ENCODE measurements at regions not wholly inside any gene's neighbourhood (a gene's known extent, or its start where the extent isn't known, plus 50 kb on each side); places are given as distances from the start of the nearest gene placed in this dataset.

- no peak for DNase-seq
These were observed 319.1 kb downstream of the ANXA1 start for GRCh38 chr9:73470766-73471165.

GRCh38 chr9:73474002-73474600 is 322.4 kb downstream of the ANXA1 start:
- no peak for DNase-seq

DNA sequence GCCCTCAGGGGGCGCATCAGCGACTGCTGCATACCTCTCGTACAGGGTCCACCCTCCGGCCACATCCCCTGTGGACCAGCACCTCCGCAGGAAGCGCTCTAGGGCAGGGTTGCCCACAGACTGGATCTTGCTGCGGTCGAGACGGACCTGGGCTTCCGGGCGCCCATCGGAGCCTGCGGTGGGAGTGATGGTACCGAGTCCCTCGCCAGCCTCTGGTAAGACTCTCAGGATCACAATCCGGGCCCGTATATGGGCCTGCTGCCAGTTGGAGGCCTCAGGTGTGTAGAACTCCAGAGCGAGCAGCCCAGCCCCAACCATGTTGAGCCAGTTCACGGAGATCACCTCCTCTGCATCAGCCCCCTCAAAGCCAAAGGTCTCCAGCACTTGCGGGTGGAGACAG is 323.0 kb downstream of the ANXA1 start:
- no peak for DNase-seq

GRCh38 chr9:73494894-73495293 is 343.2 kb downstream of the ANXA1 start:
- DNase-seq, result no peak

- DNase-seq, result no peak
These were observed 346.1 kb downstream of the ANXA1 start for GRCh38 chr9:73497796-73498195.

DNA sequence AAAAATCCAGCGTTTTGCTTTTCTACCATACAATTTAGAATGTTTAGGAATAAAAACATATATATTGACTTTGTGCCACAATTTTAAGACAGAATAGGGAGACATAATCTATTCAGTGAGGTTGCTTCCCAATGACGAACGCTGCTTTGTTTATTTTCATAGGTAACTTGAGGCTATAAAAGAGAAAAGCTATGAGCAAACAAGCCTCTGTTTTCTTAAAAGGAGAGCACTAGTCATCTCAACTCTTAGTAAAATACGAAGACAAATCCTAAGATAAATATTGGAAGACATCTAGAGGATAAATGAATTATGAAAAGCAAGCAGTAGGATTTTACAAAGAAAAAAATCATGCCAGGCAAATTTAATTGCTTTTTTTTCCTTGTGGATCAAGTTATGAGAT is 363.6 kb downstream of the ANXA1 start:
- DNase-seq, result no peak

- DNase-seq, result no peak
These were observed 371.7 kb downstream of the ANXA1 start for GRCh38 chr9:73523391-73523790.

DNA sequence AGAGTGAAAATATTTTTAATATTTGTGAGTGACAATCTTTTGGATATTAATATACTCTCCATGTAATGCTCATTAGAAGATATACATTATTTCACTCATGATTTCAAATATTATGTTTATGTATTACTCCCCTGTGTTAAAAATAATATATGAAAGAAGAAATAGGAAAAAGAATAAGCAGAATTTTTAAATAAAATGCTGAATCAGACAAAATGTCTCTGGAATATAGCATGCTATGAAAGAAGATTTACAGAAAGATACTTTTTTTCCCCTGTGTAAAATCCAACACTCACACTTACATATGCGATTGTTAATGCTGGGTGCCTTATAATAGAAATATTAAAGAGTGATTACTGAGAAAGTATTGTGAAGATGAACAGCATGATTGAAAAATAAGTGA is 373.7 kb downstream of the ANXA1 start:
- no peak for DNase-seq

- DNase-seq, result no peak
These were observed 375.9 kb downstream of the ANXA1 start for GRCh38 chr9:73527521-73527920.

DNA sequence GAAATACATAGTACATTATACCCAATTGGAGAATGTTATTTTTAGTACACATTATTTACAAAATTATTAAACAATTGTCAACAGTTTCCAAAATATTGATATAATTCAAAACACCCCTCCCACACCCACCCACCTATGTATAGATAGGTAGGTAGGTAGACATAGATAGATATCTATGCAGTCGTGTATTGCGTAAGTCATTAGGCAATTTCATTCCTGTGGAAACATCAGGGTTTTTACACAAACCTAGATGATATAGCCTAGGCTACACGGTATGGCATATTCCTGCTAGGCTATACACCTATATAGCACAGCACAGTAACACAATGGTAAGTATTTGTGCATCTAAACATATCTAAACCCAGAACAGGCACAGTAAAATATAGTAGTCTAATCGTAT is 377.3 kb downstream of the ANXA1 start:
- no peak for DNase-seq

- no peak for DNase-seq
These were observed 378.0 kb downstream of the ANXA1 start for GRCh38 chr9:73529666-73530065.

DNA sequence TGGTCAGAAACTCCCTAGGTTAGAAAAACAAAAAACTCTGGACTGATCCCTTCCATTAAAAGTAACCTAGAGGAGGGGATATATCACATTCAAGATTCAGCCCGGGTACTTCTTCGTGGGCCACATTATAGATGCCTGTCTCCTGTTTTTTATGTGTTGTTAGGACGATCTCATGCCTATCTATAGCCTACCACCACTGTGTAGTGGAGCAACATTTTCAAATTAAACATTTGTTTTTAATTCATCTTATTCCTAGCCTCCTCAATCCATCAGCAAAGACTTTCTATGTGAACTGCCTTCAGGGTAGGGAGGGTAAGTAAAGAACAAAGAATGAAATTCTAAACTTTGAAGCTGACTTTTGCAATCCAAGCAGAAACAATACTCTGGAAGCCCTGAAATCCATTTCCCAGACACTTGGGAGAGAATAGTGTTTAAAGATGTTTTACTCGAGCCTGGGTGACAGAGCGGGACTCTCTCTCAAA is 379.4 kb downstream of the ANXA1 start:
- DNase-seq, result no peak

DNA sequence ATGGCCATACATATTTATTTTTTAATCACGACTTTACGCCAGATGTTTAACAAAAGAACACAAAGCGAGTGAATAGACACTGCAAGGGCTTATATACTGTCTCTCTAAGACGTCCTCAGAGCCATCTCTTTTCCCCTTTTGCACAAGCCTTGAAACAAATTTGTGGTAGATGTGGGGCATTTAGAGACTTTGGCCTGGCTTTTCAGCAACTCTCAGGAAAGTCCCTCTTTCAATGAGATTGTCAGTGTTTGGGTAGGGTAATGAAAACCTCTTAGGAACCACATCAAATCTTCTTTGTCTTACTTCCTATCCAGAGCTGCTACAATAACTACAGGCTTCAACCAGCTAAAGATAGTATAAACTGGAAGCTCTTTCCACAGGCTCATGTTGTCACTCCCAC is 380.0 kb downstream of the ANXA1 start:
- DNase-seq, result no peak

- DNase-seq, result no peak
These were observed 381.3 kb downstream of the ANXA1 start for GRCh38 chr9:73532985-73533384.

DNA sequence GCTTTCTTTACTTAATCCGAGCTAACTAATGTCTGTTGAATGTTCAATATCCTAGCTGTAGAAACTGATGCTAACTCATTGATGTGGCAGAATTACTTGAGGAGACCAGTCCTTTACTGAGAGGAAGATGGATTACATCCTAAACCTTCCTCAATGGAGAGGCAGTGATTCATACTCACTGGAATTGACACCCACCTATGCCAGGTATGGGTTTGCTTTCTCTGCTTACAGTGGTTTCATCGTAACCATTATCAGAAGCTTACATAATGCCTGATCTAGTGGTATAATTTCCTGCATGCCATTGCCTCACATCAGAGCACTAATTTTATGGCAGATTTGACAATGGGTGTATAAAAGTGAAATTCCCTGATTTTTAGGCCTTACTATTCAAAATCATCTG is 384.7 kb downstream of the ANXA1 start:
- DNase-seq, result no peak

DNA sequence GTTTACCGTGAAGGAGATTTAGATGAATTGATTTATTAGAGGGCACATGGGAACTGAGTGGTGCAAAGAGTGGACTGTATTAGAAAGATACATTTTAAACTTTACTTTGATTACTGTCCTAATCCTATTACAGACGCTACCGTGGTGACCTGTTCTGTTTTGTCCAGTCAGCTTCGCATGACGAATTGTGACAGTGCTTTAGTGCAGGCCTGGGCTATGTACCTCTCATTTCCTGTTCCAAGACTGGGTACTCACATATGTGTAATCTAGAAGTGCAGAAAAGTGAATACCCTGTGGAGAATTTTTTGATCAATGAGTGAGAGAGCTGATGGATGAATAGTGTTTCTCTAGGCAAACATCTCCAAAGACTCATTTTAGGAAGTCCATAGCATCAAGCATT is 385.9 kb downstream of the ANXA1 start:
- no peak for DNase-seq

GRCh38 chr9:73539881-73540390 is 388.3 kb downstream of the ANXA1 start:
- DNase-seq, result no peak

- no peak for DNase-seq
These were observed 390.3 kb downstream of the ANXA1 start for GRCh38 chr9:73541923-73542322.

- no peak for DNase-seq
These were observed 392.1 kb downstream of the ANXA1 start for GRCh38 chr9:73543727-73544126.

DNA sequence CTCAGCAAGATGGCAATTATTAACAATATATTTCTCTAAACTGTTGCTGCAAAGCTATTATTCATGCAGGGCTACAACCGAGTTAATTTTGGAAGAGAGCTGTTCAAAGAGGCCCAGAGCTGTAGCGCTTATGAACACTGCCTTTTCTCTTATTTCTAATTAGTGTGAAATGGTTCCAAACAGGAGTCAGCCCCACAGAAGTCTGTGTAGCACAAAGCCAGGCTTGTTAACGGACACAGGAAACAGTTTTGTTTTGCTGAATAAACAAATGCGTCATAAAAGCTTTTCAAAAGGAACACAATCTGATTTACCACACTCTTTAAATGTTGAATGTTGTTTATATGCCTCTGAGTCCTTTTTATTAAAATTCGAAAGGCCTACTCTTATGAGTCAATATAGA is 396.5 kb downstream of the ANXA1 start:
- no peak for DNase-seq

DNA sequence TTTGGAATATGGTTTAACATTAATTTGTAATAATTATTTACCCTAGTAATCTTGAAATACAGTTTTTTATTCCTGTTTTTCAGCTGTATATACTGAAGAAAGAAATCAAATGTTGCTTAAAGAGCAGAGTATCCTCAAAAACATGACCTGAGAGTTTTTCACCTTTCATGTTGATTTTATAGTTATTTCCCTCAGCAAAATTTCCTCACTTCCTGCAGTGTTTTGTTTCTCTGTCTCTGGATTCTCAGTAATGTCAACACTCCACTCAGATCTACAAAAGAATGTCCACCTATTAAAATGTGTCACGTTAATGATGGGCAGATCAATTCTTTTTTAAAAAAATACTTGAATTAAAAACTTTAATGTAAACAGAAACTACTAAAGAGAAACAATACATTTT is 398.3 kb downstream of the ANXA1 start:
- DNase-seq, result no peak

GRCh38 chr9:73553295-73553694 is 401.6 kb downstream of the ANXA1 start:
- DNase-seq, result no peak

- no peak for DNase-seq
These were observed 406.8 kb downstream of the ANXA1 start for GRCh38 chr9:73558471-73558870.

- no peak for DNase-seq
These were observed 413.4 kb downstream of the ANXA1 start for GRCh38 chr9:73565026-73565425.

GRCh38 chr9:73565833-73566465 is 414.3 kb downstream of the ANXA1 start:
- peak; percentile 25 for DNase-seq

Measured in hematopoietic multipotent progenitor cell treated with erythropoietin and hydrocortisone succinate and interleukin-3 and kit ligand, for 4 days (in vitro differentiated cells).